ENCODE measurements at regions not wholly inside any gene's neighbourhood (a gene's known extent, or its start where the extent isn't known, plus 50 kb on each side); places are given as distances from the start of the nearest gene placed in this dataset.

- peaks cover 12% of the 10 kb centered on the region for H3K27me3 Mint-ChIP-seq (ENCODE audit: unreplicated experiment)
- no peaks in the 10 kb centered on the region for H3K36me3 Mint-ChIP-seq (ENCODE audit: unreplicated experiment)
- no peak for TF ChIP-seq CTCF (IDR thresholded peaks at IDR 0.05)
- no peak overlapping the region for H3K4me3 Mint-ChIP-seq (ENCODE audit: unreplicated experiment)
- H3K27ac Mint-ChIP-seq (ENCODE audit: unreplicated experiment), result no peak overlapping the region
- no peak for DNase-seq (ENCODE audit: extremely low spot score, unreplicated experiment)
- no peaks in the 10 kb centered on the region for H3K4me1 Mint-ChIP-seq (ENCODE audit: unreplicated experiment)
- H3K9me3 Mint-ChIP-seq (ENCODE audit: unreplicated experiment), result no peaks in the 10 kb centered on the region
Observed at GRCh38 chr7:11914645-11915044, 82.6 kb upstream of the THSD7A start.

- H3K27ac Mint-ChIP-seq (ENCODE audit: unreplicated experiment), result no peak overlapping the region
- TF ChIP-seq CTCF (IDR thresholded peaks at IDR 0.05), result no peak
- DNase-seq (ENCODE audit: extremely low spot score, unreplicated experiment), result no peak
- H3K4me3 Mint-ChIP-seq (ENCODE audit: unreplicated experiment), result no peak overlapping the region
- no peaks in the 10 kb centered on the region for H3K36me3 Mint-ChIP-seq (ENCODE audit: unreplicated experiment)
- H3K27me3 Mint-ChIP-seq (ENCODE audit: unreplicated experiment), result peaks cover 4% of the 10 kb centered on the region
- no peaks in the 10 kb centered on the region for H3K4me1 Mint-ChIP-seq (ENCODE audit: unreplicated experiment)
- H3K9me3 Mint-ChIP-seq (ENCODE audit: unreplicated experiment), result no peaks in the 10 kb centered on the region
Observed at GRCh38 chr7:11923376-11923930, 91.5 kb upstream of the THSD7A start.

- no peak overlapping the region for H3K4me3 Mint-ChIP-seq (ENCODE audit: unreplicated experiment)
- H3K9me3 Mint-ChIP-seq (ENCODE audit: unreplicated experiment), result no peaks in the 10 kb centered on the region
- no peak for DNase-seq (ENCODE audit: extremely low spot score, unreplicated experiment)
- no peak overlapping the region for H3K27ac Mint-ChIP-seq (ENCODE audit: unreplicated experiment)
- TF ChIP-seq CTCF (IDR thresholded peaks at IDR 0.05), result no peak
- H3K27me3 Mint-ChIP-seq (ENCODE audit: unreplicated experiment), result peaks cover 3% of the 10 kb centered on the region
- no peaks in the 10 kb centered on the region for H3K36me3 Mint-ChIP-seq (ENCODE audit: unreplicated experiment)
- H3K4me1 Mint-ChIP-seq (ENCODE audit: unreplicated experiment), result no peaks in the 10 kb centered on the region
Observed at GRCh38 chr7:11931307-11931706, 99.3 kb upstream of the THSD7A start.

- Mint-ChIP-seq H3K27ac (ENCODE audit: unreplicated experiment) (no peak overlapping the region), H3K4me3 (ENCODE audit: unreplicated experiment) (no peak overlapping the region), H3K4me1 (ENCODE audit: unreplicated experiment) (no peaks in the 10 kb centered on the region), H3K9me3 (ENCODE audit: unreplicated experiment) (no peaks in the 10 kb centered on the region), H3K27me3 (ENCODE audit: unreplicated experiment) (no peaks in the 10 kb centered on the region), H3K36me3 (ENCODE audit: unreplicated experiment) (no peaks in the 10 kb centered on the region)
- no peak for TF ChIP-seq CTCF (IDR thresholded peaks at IDR 0.05)
- no peak for DNase-seq (ENCODE audit: extremely low spot score, unreplicated experiment)
Observed at GRCh38 chr7:11934796-11935195, 102.8 kb upstream of the THSD7A start.

- Mint-ChIP-seq H3K4me1 (ENCODE audit: unreplicated experiment) (no peaks in the 10 kb centered on the region), H3K27ac (ENCODE audit: unreplicated experiment) (no peak overlapping the region), H3K9me3 (ENCODE audit: unreplicated experiment) (no peaks in the 10 kb centered on the region), H3K4me3 (ENCODE audit: unreplicated experiment) (no peak overlapping the region), H3K27me3 (ENCODE audit: unreplicated experiment) (no peaks in the 10 kb centered on the region), H3K36me3 (ENCODE audit: unreplicated experiment) (no peaks in the 10 kb centered on the region)
- TF ChIP-seq CTCF (IDR thresholded peaks at IDR 0.05), result no peak
- no peak for DNase-seq (ENCODE audit: extremely low spot score, unreplicated experiment)
Observed at GRCh38 chr7:11935905-11936304, 103.9 kb upstream of the THSD7A start.
